NCI-H2196 treated with DMSO at 0.1 percent for 48 hours (cell line): ENCODE measurements at regions not wholly inside any gene's neighbourhood (a gene's known extent, or its start where the extent isn't known, plus 50 kb on each side); places are given as distances from the start of the nearest gene placed in this dataset.
A peak's percentile ranks its signal among the peaks of the same experiment; 100 is the strongest.
"Not testable (repeated sequence)": the region's sequence is repeated elsewhere in the genome, so short reads cannot be mapped to it uniquely, and the experiment has no call there.

Experiments
- DNase-seq: peaks from one replicate; lab custom pipeline; 2025; ENCODE audit not compliant: unreplicated experiment; lab: John Stamatoyannopoulos, UW

- DNase-seq, result no peak
These were observed 148.6 kb upstream of the ZFP64 start for GRCh38 chr20:52340036-52340634.

GRCh38 chr20:52332649-52333250, 141.2 kb upstream of the ZFP64 start:
- no peak for DNase-seq

DNA sequence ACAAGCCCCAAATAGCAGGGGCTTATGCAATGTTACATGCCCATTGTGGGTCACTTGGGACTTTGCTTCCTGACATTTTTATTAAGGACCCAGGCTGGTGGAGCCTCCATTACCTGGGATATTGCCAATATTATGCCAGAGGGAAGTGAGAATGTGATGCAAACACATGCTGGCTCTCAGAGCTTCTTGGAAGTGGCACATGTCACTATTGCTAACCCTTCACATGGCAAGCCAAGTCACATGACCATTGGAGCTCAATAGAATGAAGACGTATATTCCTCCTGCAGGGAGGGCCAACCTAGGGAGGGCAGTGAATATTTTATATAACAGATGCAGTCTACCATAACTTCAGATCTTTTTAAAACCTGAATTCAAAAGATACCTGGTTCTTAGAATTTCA, 140.7 kb upstream of the ZFP64 start:
- no peak for DNase-seq

- DNase-seq, result no peak
These were observed 140.1 kb upstream of the ZFP64 start for GRCh38 chr20:52331655-52332054.

- DNase-seq, result no peak
These were observed 129.8 kb upstream of the ZFP64 start for GRCh38 chr20:52321396-52321795.

DNA sequence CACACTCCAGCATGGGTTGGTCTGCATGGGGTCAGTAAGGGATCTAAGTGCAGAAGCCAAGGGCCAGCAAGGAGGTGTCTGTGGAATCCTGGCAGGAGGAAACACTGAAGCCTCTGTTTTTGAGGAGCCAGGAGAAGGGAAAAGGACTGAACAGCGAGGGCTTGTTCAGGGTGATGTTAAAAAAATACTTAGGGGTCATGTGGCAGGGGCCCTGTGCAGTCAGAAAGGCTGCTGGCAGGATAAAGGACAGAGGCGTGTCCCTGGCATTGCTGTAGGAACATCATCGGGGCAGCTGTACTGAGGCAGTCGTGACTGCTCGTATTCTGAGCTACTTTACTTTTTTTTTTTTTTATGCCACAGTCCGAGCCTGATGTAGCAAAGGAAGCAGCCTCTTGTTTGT, 127.1 kb upstream of the ZFP64 start:
- no peak for DNase-seq

DNA sequence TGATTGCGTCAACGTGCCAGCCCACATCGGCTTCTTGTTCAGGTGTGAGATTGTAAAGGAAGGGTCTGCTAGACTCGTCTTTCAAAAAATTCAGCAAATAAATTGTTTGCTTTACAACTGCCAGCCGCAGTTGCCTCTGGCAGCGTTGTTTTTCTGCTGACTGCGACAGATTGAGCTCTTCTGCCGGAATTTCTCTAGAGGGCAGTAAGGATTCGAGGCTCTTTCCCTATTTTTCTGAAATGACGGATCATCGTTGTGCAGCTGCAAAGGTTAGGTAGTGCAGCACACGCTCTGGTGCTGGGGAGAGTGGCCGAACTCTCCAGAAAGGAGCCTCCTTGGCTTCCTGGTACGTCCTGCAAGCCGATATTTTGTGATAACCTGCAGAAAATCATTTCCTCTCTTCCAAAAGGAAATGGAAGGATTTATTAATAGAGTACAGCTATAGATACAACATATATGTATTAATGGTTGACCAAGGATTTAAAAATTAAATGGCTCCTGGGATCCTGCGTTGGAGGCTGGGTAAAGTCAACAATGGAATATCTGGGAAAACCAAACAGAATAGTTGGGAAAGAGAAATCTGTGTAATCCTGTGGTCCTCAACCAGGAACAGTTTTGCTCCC, 121.9 kb upstream of the ZFP64 start:
- no peak for DNase-seq

- DNase-seq, result peak; percentile 12
These were observed 120.7 kb upstream of the ZFP64 start for GRCh38 chr20:52312132-52312729.

DNA sequence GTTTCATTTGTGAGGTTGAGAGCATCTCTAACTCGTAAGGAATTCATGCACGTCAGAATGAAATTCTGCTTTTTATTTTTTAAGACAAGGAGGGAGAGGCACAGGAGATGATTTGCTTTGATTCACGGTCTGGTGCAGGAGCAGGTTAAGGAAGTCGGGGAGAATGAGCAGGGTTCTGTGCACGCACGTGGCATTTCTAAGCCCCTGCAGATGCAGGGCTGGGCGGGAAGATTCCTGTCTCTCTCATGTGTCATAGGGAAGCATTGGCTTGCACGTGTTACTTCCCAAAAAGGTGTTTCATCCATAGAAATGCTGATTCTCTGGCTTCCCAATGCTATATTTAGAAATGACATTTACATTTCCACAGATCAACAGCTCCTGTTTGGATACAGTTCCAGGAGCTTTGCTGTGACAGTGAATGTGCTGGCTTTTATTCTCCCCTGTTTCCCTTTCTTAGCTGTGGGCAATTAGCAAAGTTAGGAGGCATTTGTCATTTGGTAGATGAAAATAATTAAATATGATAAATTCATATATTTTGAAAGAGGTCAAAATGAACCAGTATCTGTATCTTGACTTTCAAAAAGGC, 119.7 kb upstream of the ZFP64 start:
- no peak for DNase-seq

DNA sequence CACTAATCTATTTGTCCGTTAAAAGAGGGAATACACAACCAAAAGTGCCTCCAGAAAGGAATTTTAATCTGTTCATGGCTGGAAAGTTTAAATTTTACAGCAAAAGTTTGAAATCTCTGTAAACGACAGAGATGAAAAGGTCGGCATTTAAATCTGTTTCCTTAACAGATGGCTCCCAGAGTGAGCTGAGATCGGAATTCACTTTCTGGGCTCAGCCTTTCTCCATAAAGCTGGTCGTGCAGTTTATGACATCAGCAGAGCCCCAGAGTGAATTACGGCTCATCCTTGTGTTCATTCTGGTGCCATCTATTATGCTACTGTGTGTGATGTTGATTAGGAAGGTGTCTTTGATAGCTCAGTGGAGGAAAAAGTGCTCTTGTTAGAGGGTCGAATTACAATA, 117.6 kb upstream of the ZFP64 start:
- DNase-seq, result no peak

- no peak for DNase-seq
These were observed 114.9 kb upstream of the ZFP64 start for GRCh38 chr20:52306477-52306876.

DNA sequence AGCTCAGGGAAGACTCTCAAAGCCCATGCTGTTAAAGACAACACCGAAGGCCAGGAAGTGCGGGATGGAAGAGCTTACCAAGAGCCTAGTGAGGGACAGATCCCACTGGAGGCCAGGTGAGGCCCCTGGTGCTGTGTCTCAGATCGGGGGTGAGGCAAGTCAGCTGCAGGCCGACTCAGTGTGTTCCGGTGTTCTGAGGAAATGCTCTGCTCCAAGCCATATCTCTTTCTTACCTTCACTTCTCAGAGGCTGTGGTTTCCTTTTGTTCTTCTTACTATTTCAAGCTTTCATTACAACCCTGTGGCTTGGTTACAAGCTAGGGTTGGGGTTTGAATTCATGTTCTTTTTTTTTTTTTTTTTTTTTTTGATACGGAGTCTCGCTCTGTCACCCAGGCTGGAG, 114.3 kb upstream of the ZFP64 start:
- no peak for DNase-seq

GRCh38 chr20:52305024-52305645, 113.6 kb upstream of the ZFP64 start:
- DNase-seq, result no peak

DNA sequence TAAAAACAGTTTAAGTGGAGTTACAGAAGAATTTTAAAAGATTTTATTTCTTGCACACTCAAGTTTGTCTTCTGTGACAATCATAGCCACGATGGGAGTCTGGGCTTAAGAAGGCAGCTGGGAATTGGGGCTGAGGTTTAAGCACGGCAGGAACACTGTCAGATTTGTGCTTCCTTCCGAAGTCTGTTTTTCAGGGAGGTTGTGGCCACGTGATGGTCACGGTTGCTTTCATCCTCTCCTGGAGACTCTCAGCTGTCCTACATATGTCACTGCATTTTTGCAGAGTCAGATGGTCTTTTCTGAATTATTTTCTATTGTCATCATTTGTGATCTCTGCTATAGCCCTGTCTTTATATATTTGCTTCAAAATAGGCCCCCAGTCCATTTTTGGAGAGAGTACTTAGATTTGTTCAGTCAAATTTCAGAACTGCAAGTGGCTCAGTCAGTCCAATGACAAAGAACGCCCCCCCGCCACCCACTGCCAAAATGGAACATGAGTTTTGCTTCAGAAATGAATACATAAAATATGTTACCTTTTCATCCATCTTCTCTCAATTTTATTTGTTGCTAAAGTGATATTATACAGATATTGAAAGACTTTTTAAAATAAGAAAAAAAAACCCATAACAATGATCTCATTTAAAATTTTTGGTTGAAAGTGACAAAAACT, 111.8 kb upstream of the ZFP64 start:
- no peak for DNase-seq

DNA sequence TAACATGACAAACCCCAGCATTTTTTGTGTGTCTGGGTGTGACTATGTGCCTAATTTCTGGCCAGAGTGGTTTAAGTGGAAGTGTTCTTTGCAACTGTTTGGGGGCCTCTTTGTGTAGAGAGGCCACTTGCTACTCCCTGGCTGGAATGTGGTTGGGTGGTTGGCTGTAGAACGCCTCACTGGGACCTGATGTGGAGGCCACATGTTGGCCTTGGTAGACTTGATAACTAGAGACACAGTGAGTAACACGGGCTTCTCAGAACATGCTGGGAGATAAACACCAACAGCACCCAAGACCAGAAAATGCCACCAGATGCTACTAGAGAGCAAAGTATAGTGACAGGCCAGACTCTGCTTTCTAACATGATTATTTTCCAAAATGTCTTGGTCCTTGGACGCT, 111.2 kb upstream of the ZFP64 start:
- no peak for DNase-seq

DNA sequence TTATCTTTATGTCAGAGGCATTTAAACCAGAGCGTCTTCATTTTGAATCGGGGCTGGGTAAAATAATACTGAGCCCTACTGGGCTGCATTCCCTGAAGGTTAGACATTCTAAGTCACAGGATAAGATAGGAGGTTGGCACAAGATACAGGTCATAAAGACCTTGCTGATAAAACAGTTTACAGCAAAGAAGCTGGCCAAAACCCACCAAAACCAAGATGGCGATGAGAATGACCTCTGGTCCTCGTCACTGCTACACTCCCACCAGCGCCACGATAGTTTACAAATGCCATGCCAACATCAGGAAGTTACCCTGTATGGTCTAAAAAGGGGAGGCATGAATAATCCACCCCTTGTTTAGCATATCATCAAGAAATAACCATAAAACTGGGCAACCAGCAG, 110.5 kb upstream of the ZFP64 start:
- not testable (repeated sequence) for DNase-seq

DNA sequence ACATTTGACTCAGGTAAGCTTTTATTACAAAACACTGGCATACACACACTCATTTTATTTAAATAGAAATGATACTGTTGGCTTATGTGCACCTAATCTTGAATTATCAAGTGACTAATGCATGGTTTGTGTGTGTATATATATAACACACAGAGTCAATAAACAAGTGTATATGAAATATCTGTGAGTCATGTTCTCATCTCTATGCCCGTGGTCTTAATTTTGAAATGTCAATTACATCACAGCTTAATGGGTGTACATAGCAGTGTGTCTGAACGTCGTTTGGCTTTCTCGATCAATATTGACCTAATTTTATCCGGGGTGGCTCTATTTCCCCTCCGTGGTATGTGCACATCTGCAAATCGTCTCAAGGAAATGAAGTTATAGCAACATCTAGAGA, 104.0 kb upstream of the ZFP64 start:
- DNase-seq, result no peak

- no peak for DNase-seq
These were observed 102.6 kb upstream of the ZFP64 start for GRCh38 chr20:52294106-52294628.

GRCh38 chr20:52291109-52291508, 99.5 kb upstream of the ZFP64 start:
- DNase-seq, result no peak

- DNase-seq, result no peak
These were observed 99.0 kb upstream of the ZFP64 start for GRCh38 chr20:52290569-52290968.
